SK-N-SH (cell line): ENCODE measurements at regions not wholly inside any gene's neighbourhood (a gene's known extent, or its start where the extent isn't known, plus 50 kb on each side); places are given as distances from the start of the nearest gene placed in this dataset.

ENCODE experiments used
- CTCF ChIA-PET: fragments of 300-600, 350-600 bp; formaldehyde crosslinking; extraction: SDS; loops from one replicate; lab custom pipeline; 2021; lab: Yijun Ruan, JAX
- POLR2A ChIA-PET: fragments of 350-600 bp; sonication (Branson Sonifier 250); formaldehyde crosslinking; extraction: SDS; loops from one replicate; lab custom pipeline; 2020; ENCODE audit warnings: antibody characterized with exemption, inconsistent platforms; lab: Yijun Ruan, JAX
- DNase-seq: peaks from one replicate; pipeline ENCODE4 v3.0.0; 2012
- H2AFZ ChIP-seq: fragments of 200-600 bp; sonication (generic); 2 replicates; pipeline ENCODE4 v1.8.1; 2016; ENCODE audit warnings: antibody characterized with exemption, mild to moderate bottlenecking, low read depth
- H3F3A ChIP-seq: fragments of 200-600 bp; sonication (generic); replicated peaks from 2 replicates; pipeline ENCODE3; 2016; ENCODE audit warnings: antibody characterized with exemption, mild to moderate bottlenecking; ENCODE audit not compliant: insufficient read depth
- H3K27ac ChIP-seq, 2 experiments: fragments of 200-500 bp in 1 of 2; fragments of 200-600 bp in 1 of 2; sonication (Bioruptor generic) in 1 of 2; sonication (generic), shearing (Covaris generic) in 1 of 2; 2 replicates each; pipeline versions ENCODE4 v1.5.1 to v1.6.1; 2014 to 2016; ENCODE audit warnings: low read depth in 2 of 2, inconsistent platforms in 1 of 2, low read length in 1 of 2, mild to moderate bottlenecking in 1 of 2, mixed read lengths in 1 of 2
- H3K27me3 ChIP-seq: fragments of 200-600 bp; sonication (generic), shearing (Covaris generic); 2 replicates; pipeline ENCODE4 v1.6.1; 2016; ENCODE audit warnings: mixed run types; ENCODE audit not compliant: insufficient read depth
- H3K36me3 ChIP-seq, 2 experiments: fragments of 200-500 bp in 1 of 2; fragments of 200-600 bp in 1 of 2; sonication (Bioruptor generic) in 1 of 2; sonication (generic) in 1 of 2; replicated peaks in 1 of 2; 2 replicates each; pipeline versions ENCODE3 to v1.5.1; 2014 to 2016; ENCODE audit warnings: low read length in 1 of 2, mild to moderate bottlenecking in 1 of 2; ENCODE audit not compliant: insufficient read depth in 2 of 2, control insufficient read depth in 1 of 2
- H3K4me1 ChIP-seq, 2 experiments: fragments of 200-500 bp in 1 of 2; fragments of 200-600 bp in 1 of 2; sonication (Bioruptor generic) in 1 of 2; sonication (generic), shearing (Covaris generic) in 1 of 2; 2 replicates each; pipeline versions ENCODE4 v1.5.1 to v1.6.1; 2014 to 2016; ENCODE audit warnings: low read depth in 1 of 2, low read length in 1 of 2, mixed run types in 1 of 2; ENCODE audit not compliant: insufficient read depth in 2 of 2, control insufficient read depth in 1 of 2
- H3K4me2 ChIP-seq: fragments of 200-600 bp; sonication (generic), shearing (Covaris generic); 2 replicates; pipeline ENCODE4 v1.6.1; 2017; ENCODE audit warnings: mixed run types
- H3K4me3 ChIP-seq, 2 experiments: fragments of 200-500 bp in 1 of 2; fragments of 200-600 bp in 1 of 2; sonication (Bioruptor generic) in 1 of 2; sonication (generic), shearing (Covaris generic) in 1 of 2; 2 replicates each; pipeline versions ENCODE4 v1.5.1 to v1.8.1; 2014 to 2016; ENCODE audit warnings: low read depth in 2 of 2, inconsistent platforms in 1 of 2, low read length in 1 of 2, mild to moderate bottlenecking in 1 of 2, mixed read lengths in 1 of 2, moderate library complexity in 1 of 2
- H3K79me2 ChIP-seq: fragments of 200-600 bp; sonication (generic); 2 replicates; pipeline ENCODE4 v1.8.1; 2017; ENCODE audit warnings: mild to moderate bottlenecking; ENCODE audit not compliant: insufficient read depth
- H3K9ac ChIP-seq: fragments of 200-600 bp; sonication (generic); 2 replicates; pipeline ENCODE4 v1.6.1; 2017; ENCODE audit warnings: mixed run types
- H3K9me2 ChIP-seq: fragments of 200-600 bp; sonication (generic); 2 replicates; pipeline ENCODE4 v1.6.1; 2017; ENCODE audit warnings: mixed run types
- H3K9me3 ChIP-seq: fragments of 200-600 bp; sonication (generic); 2 replicates; pipeline ENCODE4 v1.6.1; 2017; ENCODE audit warnings: mixed run types, mild to moderate bottlenecking, moderate library complexity
- H4K20me1 ChIP-seq: fragments of 200-600 bp; sonication (generic); 2 replicates; pipeline ENCODE4 v1.6.1; 2017; ENCODE audit warnings: mild to moderate bottlenecking, mixed run types; ENCODE audit not compliant: insufficient read depth
- CHD2 ChIP-seq: fragments of 150-350 bp; IDR thresholded peaks from 2 replicates; pipeline ENCODE4 v1.6.1; 2018; ENCODE audit warnings: low read length; ENCODE audit not compliant: partially characterized antibody
- EP300 ChIP-seq, 2 experiments: IDR thresholded peaks; 2 replicates each; pipeline versions ENCODE4 v1.4.0 to v1.6.1; 2012; ENCODE audit warnings: borderline replicate concordance in 1 of 2, low read depth in 1 of 2, low read length in 1 of 2
- FOSL2 ChIP-seq: IDR thresholded peaks from 2 replicates; pipeline ENCODE4 v1.4.0; 2012; ENCODE audit warnings: low read depth, mild to moderate bottlenecking, moderate library complexity, borderline replicate concordance
- FOXJ3 ChIP-seq: sonication (generic); formaldehyde crosslinking; IDR thresholded peaks from 2 replicates; pipeline ENCODE4 v1.5.1; 2020; ENCODE audit warnings: mild to moderate bottlenecking, missing genetic modification reagents
- FOXM1 ChIP-seq: IDR thresholded peaks from 2 replicates; pipeline ENCODE4 v1.4.0; 2012; ENCODE audit warnings: low read depth, mild to moderate bottlenecking
- GATA2 ChIP-seq: sonication (generic); formaldehyde crosslinking; IDR thresholded peaks from 2 replicates; pipeline ENCODE4 v1.5.0; 2020; ENCODE audit warnings: mild to moderate bottlenecking, missing genetic modification reagents
- IRF3 ChIP-seq: fragments of 150-350 bp; IDR thresholded peaks from 2 replicates; pipeline ENCODE4 v1.6.1; 2016; ENCODE audit warnings: mild to moderate bottlenecking, low read depth, low read length
- MAX ChIP-seq: IDR thresholded peaks from 2 replicates; pipeline ENCODE4 v1.4.0; 2012; ENCODE audit warnings: low read depth
- MEF2A ChIP-seq: IDR thresholded peaks from 2 replicates; pipeline ENCODE4 v1.4.0; 2012; ENCODE audit warnings: low read depth, borderline replicate concordance
- MXI1 ChIP-seq: IDR thresholded peaks from 2 replicates; pipeline ENCODE4 v1.6.1; 2012; ENCODE audit warnings: mild to moderate bottlenecking, low read depth, low read length, improper control_type of control experiment
- RCOR1 ChIP-seq: fragments of 150-350 bp; IDR thresholded peaks from 2 replicates; pipeline ENCODE4 v1.6.1; 2017; ENCODE audit warnings: antibody characterized with exemption, low read length
- REST ChIP-seq: IDR thresholded peaks from 2 replicates; pipeline ENCODE4 v1.6.1; 2012; ENCODE audit warnings: mild to moderate bottlenecking, low read depth, low read length, moderate library complexity
- RFX5 ChIP-seq: IDR thresholded peaks from 2 replicates; pipeline ENCODE4 v1.6.1; 2012; ENCODE audit warnings: mild to moderate bottlenecking, improper control_type of control experiment, low read length
- RXRA ChIP-seq: IDR thresholded peaks from 2 replicates; pipeline ENCODE4 v1.4.0; 2012; ENCODE audit warnings: low read depth, mild to moderate bottlenecking, borderline replicate concordance
- SIN3A ChIP-seq: IDR thresholded peaks from 2 replicates; pipeline ENCODE4 v1.6.1; 2012; ENCODE audit warnings: low read depth, mild to moderate bottlenecking, low read length, moderate library complexity, borderline replicate concordance
- USF1 ChIP-seq: IDR thresholded peaks from 2 replicates; pipeline ENCODE4 v1.4.0; 2012; ENCODE audit warnings: low read depth, borderline replicate concordance
- YY1 ChIP-seq: IDR thresholded peaks from 2 replicates; pipeline ENCODE4 v1.4.0; 2012; ENCODE audit warnings: low read depth, mild to moderate bottlenecking
- ZBTB33 ChIP-seq: IDR thresholded peaks from 2 replicates; pipeline ENCODE4 v1.4.0; 2012; ENCODE audit warnings: low read depth, borderline replicate concordance

- H3F3A ChIP-seq = no peaks in the 10 kb centered on the region
- no peaks in the 10 kb centered on the region for H3K4me1 ChIP-seq
- POLR2A ChIA-PET = no interaction called here
- H3K36me3 ChIP-seq = no peaks in the 10 kb centered on the region
- DNase-seq = no peak
- H3K4me2 ChIP-seq = no peak overlapping the region
- H3K27me3 ChIP-seq = no peaks in the 10 kb centered on the region
- H3K9ac ChIP-seq = no peak overlapping the region
- no peaks in the 10 kb centered on the region; the same call in 1 of the 2 replicates for H3K9me3 ChIP-seq
- H3K27ac ChIP-seq = no peak overlapping the region
- no peaks in the 10 kb centered on the region for H3K79me2 ChIP-seq
- TF ChIP-seq YY1 = no peak
- no peak for TF ChIP-seq RFX5
- TF ChIP-seq MAX = no peak
- no peak for TF ChIP-seq FOXM1
- no peak for TF ChIP-seq FOSL2
- no peak for TF ChIP-seq FOXJ3 (CRISPR knock-in tag)
- no peak for TF ChIP-seq GATA2 (CRISPR knock-in tag)
- no peak for TF ChIP-seq USF1
- no peak for TF ChIP-seq ZBTB33
- no peak for TF ChIP-seq CHD2
- TF ChIP-seq RXRA = no peak
- TF ChIP-seq MXI1 = no peak
- TF ChIP-seq SIN3A = no peak
- no peak for TF ChIP-seq IRF3
- no peak for TF ChIP-seq EP300 (IDR thresholded peaks at IDR 0.05; ENCODE audit: borderline replicate concordance in 1 of 2, low read depth in 1 of 2, low read length in 1 of 2)
- no peak for TF ChIP-seq MEF2A
- TF ChIP-seq REST = no peak
- TF ChIP-seq RCOR1 = no peak
- H2AFZ ChIP-seq = no peak overlapping the region
- H3K4me3 ChIP-seq = no peak overlapping the region
- no peaks in the 10 kb centered on the region for H3K9me2 ChIP-seq
- CTCF ChIA-PET = no interaction called here
- H4K20me1 ChIP-seq = no peaks in the 10 kb centered on the region
Observed at GRCh38 chr15:46930426-46930825, 786.9 kb upstream of the SEMA6D start.
